HCT116 (cell line): ENCODE measurements at regions not wholly inside any gene's neighbourhood (a gene's known extent, or its start where the extent isn't known, plus 50 kb on each side); places are given as distances from the start of the nearest gene placed in this dataset.

ENCODE experiments used
- ATAC-seq: fragments of 200-7000 bp; cut with Tn5 transposase; 2 replicates; pipeline ENCODE4 v1.9.1; 2020; ENCODE audit warnings: mild to moderate bottlenecking, moderate library complexity
- BruUV-seq: library from RNA; stranded (reverse); fragments of 400-500 nt; replicated peaks from 2 replicates; lab custom pipeline; 2021; lab: Mats Ljungman, UMichigan
- CTCF ChIA-PET: fragments of 300-600 bp; sonication (Branson Sonifier 250); formaldehyde crosslinking; loops from one replicate; lab custom pipeline; 2021; ENCODE audit warnings: antibody characterized with exemption; lab: Charles Lee
- POLR2A ChIA-PET: fragments of 300-600, 350-600 bp; sonication (Branson Sonifier 250); formaldehyde crosslinking; loops from one replicate; lab custom pipeline; 2021; ENCODE audit warnings: antibody characterized with exemption; lab: Charles Lee
- RAD21 ChIA-PET, 2 experiments: fragments of 300-600 bp; sonication (Branson Sonifier 250); formaldehyde crosslinking; loops; one replicate each; lab custom pipeline; 2023; ENCODE audit warnings: low total read pairs in 2 of 2; ENCODE audit not compliant: uncharacterized antibody in 2 of 2, unreplicated experiment in 2 of 2, low non-redundant PET in 1 of 2; lab: Charles Lee
- DNase-seq: peaks from one replicate; pipeline ENCODE4 v3.0.0-alpha.2; 2010; ENCODE audit warnings: low read depth, low spot score
- H2AFZ ChIP-seq: fragments of 200-600 bp; shearing (Covaris generic), sonication (generic); 2 replicates; pipeline ENCODE4 v1.6.1; 2017; ENCODE audit warnings: low read depth, mixed run types, mixed read lengths, antibody characterized with exemption, low read length; ENCODE audit not compliant: poor library complexity, severe bottlenecking
- H3K27ac ChIP-seq: 2 replicates; pipeline ENCODE4 v1.5.1; 2012; ENCODE audit warnings: low read depth, low read length
- H3K27me3 ChIP-seq: fragments of 200-600 bp; sonication (generic); 2 replicates; pipeline ENCODE4 v1.6.1; 2016; ENCODE audit warnings: mixed run types, low read length, mixed read lengths; ENCODE audit not compliant: insufficient read depth
- H3K36me3 ChIP-seq, 2 experiments: fragments of 200-500 bp in 1 of 2; fragments of 200-600 bp in 1 of 2; sonication (Bioruptor generic) in 1 of 2; sonication (generic) in 1 of 2; 2 replicates each; pipeline versions ENCODE4 v1.5.1 to v1.6.1; 2014 to 2016; ENCODE audit warnings: low read length in 2 of 2, inconsistent platforms in 1 of 2, mixed read lengths in 1 of 2, mixed run types in 1 of 2; ENCODE audit not compliant: insufficient read depth in 2 of 2, control insufficient read depth in 1 of 2
- H3K4me1 ChIP-seq, 2 experiments: fragments of 200-600 bp in 1 of 2; sonication (generic) in 1 of 2; 2 replicates each; pipeline versions ENCODE4 v1.5.1 to v1.6.1; 2012 to 2017; ENCODE audit warnings: low read length in 2 of 2, inconsistent platforms in 1 of 2, mild to moderate bottlenecking in 1 of 2, mixed read lengths in 1 of 2, mixed run types in 1 of 2, moderate library complexity in 1 of 2; ENCODE audit not compliant: insufficient read depth in 2 of 2, control insufficient read depth in 1 of 2
- H3K4me2 ChIP-seq: fragments of 200-600 bp; sonication (generic); 2 replicates; pipeline ENCODE4 v1.6.1; 2017; ENCODE audit warnings: mixed run types, low read length, mixed read lengths
- H3K4me3 ChIP-seq, 2 experiments: fragments of 200-600 bp in 1 of 2; sonication (generic) in 1 of 2; replicated peaks in 1 of 2; 2 replicates each; pipeline ENCODE4 v1.5.1; 2011 to 2016; ENCODE audit warnings: low read length in 2 of 2, control low read depth in 1 of 2, low read depth in 1 of 2, mild to moderate bottlenecking in 1 of 2, mixed read lengths in 1 of 2, mixed run types in 1 of 2
- H3K79me2 ChIP-seq: fragments of 200-600 bp; sonication (generic); 2 replicates; pipeline ENCODE4 v1.6.1; 2017; ENCODE audit warnings: mild to moderate bottlenecking, mixed run types, low read length, moderate library complexity, mixed read lengths; ENCODE audit not compliant: insufficient read depth
- H3K9ac ChIP-seq: fragments of 200-600 bp; sonication (generic); 2 replicates; pipeline ENCODE4 v1.6.1; 2016; ENCODE audit warnings: low read length, mixed read lengths
- H3K9me2 ChIP-seq: fragments of 200-600 bp; sonication (generic), shearing (Covaris generic); 2 replicates; pipeline ENCODE4 v1.6.1; 2017; ENCODE audit warnings: mixed run types, mild to moderate bottlenecking, moderate library complexity; ENCODE audit not compliant: insufficient read depth
- H3K9me3 ChIP-seq, 2 experiments: fragments of 200-500 bp in 1 of 2; fragments of 200-600 bp in 1 of 2; sonication (Bioruptor generic) in 1 of 2; sonication (generic) in 1 of 2; 2 replicates each; pipeline ENCODE4 v1.6.1; 2014 to 2017; ENCODE audit warnings: low read length in 2 of 2, mixed read lengths in 2 of 2, inconsistent platforms in 1 of 2, low read depth in 1 of 2, mild to moderate bottlenecking in 1 of 2, mixed run types in 1 of 2, moderate library complexity in 1 of 2; ENCODE audit not compliant: control insufficient read depth in 1 of 2, insufficient read depth in 1 of 2
- H4K20me1 ChIP-seq: fragments of 200-600 bp; sonication (generic), shearing (Covaris generic); 2 replicates; pipeline ENCODE4 v1.6.1; 2017; ENCODE audit warnings: mixed run types, mild to moderate bottlenecking, moderate library complexity; ENCODE audit not compliant: insufficient read depth
- CEBPB ChIP-seq: IDR thresholded peaks from 2 replicates; pipeline ENCODE4 v1.6.1; 2012; ENCODE audit warnings: low read depth
- CTCF ChIP-seq, 3 experiments: fragments of 200-600 bp in 1 of 3; sonication (generic) in 1 of 3; IDR thresholded peaks in 2 of 3; conservative IDR thresholded peaks in 1 of 3; 2 replicates each; pipeline ENCODE4 v1.5.1; 2012 to 2017; ENCODE audit warnings: low read depth in 2 of 3, low read length in 2 of 3, antibody characterized with exemption in 1 of 3, borderline replicate concordance in 1 of 3, control low read depth in 1 of 3, mild to moderate bottlenecking in 1 of 3, mixed read lengths in 1 of 3, mixed run types in 1 of 3, moderate library complexity in 1 of 3; ENCODE audit not compliant: insufficient read depth in 1 of 3
- ELF1 ChIP-seq: IDR thresholded peaks from 2 replicates; pipeline ENCODE4 v1.6.1; 2012; ENCODE audit warnings: low read depth, borderline replicate concordance
- MAX ChIP-seq: IDR thresholded peaks from 2 replicates; pipeline ENCODE4 v1.6.1; 2012
- POLR2A ChIP-seq: IDR thresholded peaks from 2 replicates; pipeline ENCODE4 v1.7.0; 2011; ENCODE audit warnings: borderline replicate concordance; ENCODE audit not compliant: insufficient read depth, insufficient read length; ENCODE audit errors: extremely low read depth
- POLR2AphosphoS5 ChIP-seq: IDR thresholded peaks from 2 replicates; pipeline ENCODE4 v1.6.1; 2011; ENCODE audit warnings: mild to moderate bottlenecking, low read depth, low read length, moderate library complexity
- REST ChIP-seq: IDR thresholded peaks from 2 replicates; pipeline ENCODE4 v1.6.1; 2012; ENCODE audit warnings: low read depth
- SIN3A ChIP-seq: IDR thresholded peaks from 2 replicates; pipeline ENCODE4 v1.6.1; 2012; ENCODE audit warnings: low read depth
- SRF ChIP-seq: IDR thresholded peaks from 2 replicates; pipeline ENCODE4 v1.6.1; 2012; ENCODE audit warnings: low read depth
- TCF7L2 ChIP-seq: IDR thresholded peaks from 2 replicates; pipeline ENCODE4 v1.7.0; 2011; ENCODE audit warnings: borderline replicate concordance, inconsistent platforms; ENCODE audit not compliant: insufficient read depth, insufficient read length; ENCODE audit errors: extremely low read depth
- YY1 ChIP-seq: IDR thresholded peaks from 2 replicates; pipeline ENCODE4 v1.6.1; 2011; ENCODE audit warnings: low read length, low read depth, moderate library complexity, mild to moderate bottlenecking; ENCODE audit not compliant: insufficient replicate concordance; ENCODE audit errors: extremely low read depth
- ZBTB33 ChIP-seq: IDR thresholded peaks from 2 replicates; pipeline ENCODE4 v1.6.1; 2011; ENCODE audit warnings: mild to moderate bottlenecking, low read length, moderate library complexity; ENCODE audit not compliant: insufficient replicate concordance; ENCODE audit errors: extremely low read depth
- ZFX ChIP-seq: fragments of 450-650 bp; IDR thresholded peaks from 2 replicates; pipeline ENCODE4 v1.6.1; 2017
- intact Hi-C: fragments of 100-400 bp; cut with micrococcal nuclease; formaldehyde crosslinking; loops from 2 replicates; pipeline ENCODE4 v1.10.0; 2022

GRCh38 chr13:70520275-70521036, 412.2 kb upstream of the KLHL1 start:
- Histone ChIP-seq H2AFZ (no peak overlapping the region), H3K9me2 (no peaks in the 10 kb centered on the region), H3K4me1 (no peaks in the 10 kb centered on the region), H3K4me2 (no peak overlapping the region), H3K9me3 (no peaks in the 10 kb centered on the region; a peak in 1 of 4 replicates), H3K4me3 (no peak overlapping the region), H3K27me3 (no peaks in the 10 kb centered on the region), H3K79me2 (no peaks in the 10 kb centered on the region), H3K36me3 (no peaks in the 10 kb centered on the region), H4K20me1 (no peaks in the 10 kb centered on the region), H3K27ac (no peak overlapping the region), H3K9ac (no peak overlapping the region)
- no peak for DNase-seq
- ChIA-PET CTCF (no interaction called here), RAD21 (no interaction called here), POLR2A (no interaction called here)
- TF ChIP-seq YY1, result no peak
- no peak for TF ChIP-seq POLR2AphosphoS5
- no peak for TF ChIP-seq TCF7L2
- no peak for TF ChIP-seq ELF1
- no peak for TF ChIP-seq ZBTB33
- TF ChIP-seq ZFX, result no peak
- no peak for TF ChIP-seq CEBPB
- no peak for TF ChIP-seq REST
- TF ChIP-seq POLR2A, result no peak
- no peak for TF ChIP-seq CTCF (IDR thresholded peaks at IDR 0.05 in 2 of 3, conservative IDR thresholded peaks at IDR 0.05 in 1 of 3; ENCODE audit: borderline replicate concordance in 1 of 3, insufficient read depth in 1 of 3, low read depth in 2 of 3, low read length in 2 of 3)
- TF ChIP-seq SRF, result no peak
- TF ChIP-seq SIN3A, result no peak
- no peak for TF ChIP-seq MAX
- no TSS peak for BruUV-seq
- ATAC-seq, result no peak
- intact Hi-C loops, result no loop called here
